OCI-LY7 (cell line): ENCODE measurements at regions not wholly inside any gene's neighbourhood (a gene's known extent, or its start where the extent isn't known, plus 50 kb on each side); places are given as distances from the start of the nearest gene placed in this dataset.
A peak's percentile ranks its signal among the peaks of the same experiment; 100 is the strongest.

Experiments used
- BruUV-seq: library from RNA; stranded (reverse); fragments of 400-500 nt; replicated peaks from 2 replicates; lab custom pipeline; 2021; lab: Mats Ljungman, UMichigan
- CTCF ChIA-PET: fragments of 300-600 bp; sonication (Branson Sonifier 250); formaldehyde crosslinking; loops from one replicate; lab custom pipeline; 2022; ENCODE audit warnings: antibody characterized with exemption; ENCODE audit not compliant: unreplicated experiment; lab: Charles Lee
- POLR2A ChIA-PET: fragments of 300-600 bp; sonication (Branson Sonifier 250); formaldehyde crosslinking; loops from one replicate; lab custom pipeline; 2022; ENCODE audit warnings: antibody characterized with exemption; lab: Charles Lee
- DNase-seq: peaks from one replicate; pipeline ENCODE4 v3.0.0-alpha.2; 2015; ENCODE audit warnings: low spot score
- H2AFZ ChIP-seq: fragments of 200-600 bp; sonication (generic), shearing (Covaris generic); 2 replicates; pipeline ENCODE4 v1.6.1; 2014; ENCODE audit warnings: mild to moderate bottlenecking, antibody characterized with exemption, low read length, moderate library complexity
- H3K27ac ChIP-seq: fragments of 200-600 bp; sonication (generic); 2 replicates; pipeline ENCODE4 v1.5.1; 2014; ENCODE audit warnings: mixed run types, low read depth, mild to moderate bottlenecking, moderate library complexity, low read length, inconsistent platforms; ENCODE audit not compliant: poor library complexity, severe bottlenecking
- H3K36me3 ChIP-seq: fragments of 200-600 bp; sonication (generic); 2 replicates; pipeline ENCODE4 v1.6.1; 2014; ENCODE audit warnings: mild to moderate bottlenecking, antibody characterized with exemption, low read length, moderate library complexity, mixed read lengths; ENCODE audit not compliant: insufficient read depth
- H3K4me1 ChIP-seq: fragments of 200-600 bp; sonication (generic); 2 replicates; pipeline ENCODE4 v1.5.1; 2014; ENCODE audit warnings: mild to moderate bottlenecking, low read length; ENCODE audit not compliant: insufficient read depth, poor library complexity, severe bottlenecking
- H3K4me2 ChIP-seq: fragments of 200-600 bp; sonication (generic); 2 replicates; pipeline ENCODE4 v1.6.1; 2014; ENCODE audit warnings: mild to moderate bottlenecking, low read length
- H3K4me3 ChIP-seq: fragments of 200-600 bp; sonication (generic); 2 replicates; pipeline ENCODE4 v1.5.1; 2014; ENCODE audit warnings: mild to moderate bottlenecking, low read depth, low read length; ENCODE audit not compliant: poor library complexity, severe bottlenecking
- H3K79me2 ChIP-seq: fragments of 200-600 bp; sonication (generic); 2 replicates; pipeline ENCODE4 v1.6.1; 2016; ENCODE audit warnings: low read depth, mild to moderate bottlenecking, low read length, moderate library complexity, mixed read lengths; ENCODE audit not compliant: insufficient read depth
- H3K9me2 ChIP-seq: fragments of 200-600 bp; sonication (generic); 2 replicates; pipeline ENCODE4 v1.6.1; 2016; ENCODE audit warnings: mild to moderate bottlenecking, low read length, mixed read lengths; ENCODE audit not compliant: insufficient read depth
- H3K9me3 ChIP-seq: fragments of 200-600 bp; sonication (generic); 2 replicates; pipeline ENCODE4 v1.6.1; 2014; ENCODE audit warnings: mild to moderate bottlenecking, mixed run types, low read length, mixed read lengths
- H4K20me1 ChIP-seq: fragments of 200-600 bp; sonication (generic); 2 replicates; pipeline ENCODE4 v1.6.1; 2014; ENCODE audit warnings: mild to moderate bottlenecking, antibody characterized with exemption, low read length, moderate library complexity, mixed read lengths; ENCODE audit not compliant: insufficient read depth
- EZH2phosphoT487 ChIP-seq: fragments of 200-600 bp; sonication (generic); IDR thresholded peaks from 2 replicates; pipeline ENCODE4 v1.6.1; 2018; ENCODE audit warnings: low read depth, borderline replicate concordance, mild to moderate bottlenecking, mixed run types, antibody characterized with exemption, low read length, moderate library complexity, mixed read lengths
- intact Hi-C: fragments of 100-400 bp; cut with micrococcal nuclease; formaldehyde crosslinking; loops from one replicate; pipeline ENCODE4 v1.10.0; 2022; ENCODE audit not compliant: unreplicated experiment
- TF ChIP-seq, protein P1 (sequence below): fragments of 200-600 bp; sonication (generic); conservative IDR thresholded peaks from 2 replicates; pipeline ENCODE4 v1.5.1; 2014; ENCODE audit warnings: mild to moderate bottlenecking, antibody characterized with exemption, low read length, moderate library complexity, mixed read lengths

- Histone ChIP-seq H3K27ac (no peak overlapping the region), H3K4me3 (no peak overlapping the region), H3K9me2 (no peaks in the 10 kb centered on the region), H3K79me2 (no peaks in the 10 kb centered on the region), H3K36me3 (no peaks in the 10 kb centered on the region), H3K4me2 (no peak overlapping the region), H4K20me1 (no peaks in the 10 kb centered on the region), H2AFZ (no peak overlapping the region), H3K9me3 (no peaks in the 10 kb centered on the region), H3K4me1 (no peaks in the 10 kb centered on the region)
- no TSS peak for BruUV-seq
- intact Hi-C loops, result no loop called here
- ChIA-PET CTCF (no interaction called here), POLR2A (interaction anchor here (0.6 to 0.7 kb wide), 2 partner anchors 13 to 184 kb away, joined by 3 to 4 read pairs; no protein-coding TSS in a partner anchor)
- DNase-seq, result no peak
- TF ChIP-seq, protein P1, sequence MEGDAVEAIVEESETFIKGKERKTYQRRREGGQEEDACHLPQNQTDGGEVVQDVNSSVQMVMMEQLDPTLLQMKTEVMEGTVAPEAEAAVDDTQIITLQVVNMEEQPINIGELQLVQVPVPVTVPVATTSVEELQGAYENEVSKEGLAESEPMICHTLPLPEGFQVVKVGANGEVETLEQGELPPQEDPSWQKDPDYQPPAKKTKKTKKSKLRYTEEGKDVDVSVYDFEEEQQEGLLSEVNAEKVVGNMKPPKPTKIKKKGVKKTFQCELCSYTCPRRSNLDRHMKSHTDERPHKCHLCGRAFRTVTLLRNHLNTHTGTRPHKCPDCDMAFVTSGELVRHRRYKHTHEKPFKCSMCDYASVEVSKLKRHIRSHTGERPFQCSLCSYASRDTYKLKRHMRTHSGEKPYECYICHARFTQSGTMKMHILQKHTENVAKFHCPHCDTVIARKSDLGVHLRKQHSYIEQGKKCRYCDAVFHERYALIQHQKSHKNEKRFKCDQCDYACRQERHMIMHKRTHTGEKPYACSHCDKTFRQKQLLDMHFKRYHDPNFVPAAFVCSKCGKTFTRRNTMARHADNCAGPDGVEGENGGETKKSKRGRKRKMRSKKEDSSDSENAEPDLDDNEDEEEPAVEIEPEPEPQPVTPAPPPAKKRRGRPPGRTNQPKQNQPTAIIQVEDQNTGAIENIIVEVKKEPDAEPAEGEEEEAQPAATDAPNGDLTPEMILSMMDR, result no peak
- no peak for TF ChIP-seq EZH2phosphoT487
Measured at GRCh38 chr15:93980261-93980911, 251.0 kb upstream of the MCTP2 start.

GRCh38 chr15:93974804-93975481 lies 256.4 kb upstream of the MCTP2 start:
- H3K79me2 ChIP-seq, result no peaks in the 10 kb centered on the region
- no peak overlapping the region for H3K4me3 ChIP-seq
- no peaks in the 10 kb centered on the region for H3K4me1 ChIP-seq
- BruUV-seq, result no TSS peak
- ChIA-PET POLR2A (interaction anchor here (0.6 to 0.8 kb wide), 2 partner anchors 56 to 846 kb away, joined by 3 to 4 read pairs; no protein-coding TSS in a partner anchor), CTCF (no interaction called here)
- intact Hi-C loops, result no loop called here
- H3K4me2 ChIP-seq, result no peak overlapping the region
- H2AFZ ChIP-seq, result no peak overlapping the region
- H3K9me3 ChIP-seq, result no peaks in the 10 kb centered on the region
- no peaks in the 10 kb centered on the region for H3K9me2 ChIP-seq
- no peak for DNase-seq
- no peak for TF ChIP-seq EZH2phosphoT487
- TF ChIP-seq, protein P1, result 0 out of 2 replicates have a peak, but pooled peaks have one; percentile 40
- H3K36me3 ChIP-seq, result no peaks in the 10 kb centered on the region
- H4K20me1 ChIP-seq, result no peaks in the 10 kb centered on the region
- no peak overlapping the region for H3K27ac ChIP-seq

GRCh38 chr15:93973287-93973686 lies 258.1 kb upstream of the MCTP2 start:
- BruUV-seq, result no TSS peak
- H3K9me3 ChIP-seq, result no peaks in the 10 kb centered on the region
- TF ChIP-seq, protein P1, result no peak
- TF ChIP-seq EZH2phosphoT487, result no peak
- no peaks in the 10 kb centered on the region for H3K9me2 ChIP-seq
- intact Hi-C loops, result no loop called here
- H4K20me1 ChIP-seq, result no peaks in the 10 kb centered on the region
- H3K4me3 ChIP-seq, result no peak overlapping the region
- no peak overlapping the region for H2AFZ ChIP-seq
- H3K4me1 ChIP-seq, result no peaks in the 10 kb centered on the region
- H3K27ac ChIP-seq, result no peak overlapping the region
- DNase-seq, result no peak
- no peaks in the 10 kb centered on the region for H3K79me2 ChIP-seq
- no peak overlapping the region for H3K4me2 ChIP-seq
- POLR2A ChIA-PET, result interaction anchor here (0.9 kb wide), 1 partner anchor 34 kb away, joined by 3 read pairs; no protein-coding TSS in a partner anchor
- CTCF ChIA-PET, result no interaction called here
- H3K36me3 ChIP-seq, result no peaks in the 10 kb centered on the region
